Ascending aorta (tissue), 2 donors: ENCODE measurements at regions not wholly inside any gene's neighbourhood (a gene's known extent, or its start where the extent isn't known, plus 50 kb on each side); places are given as distances from the start of the nearest gene placed in this dataset.

ENCODE experiments used
- DNase-seq, 2 donors: peaks; one replicate each; pipeline ENCODE4 v3.0.0-alpha.2; 2019; ENCODE audit warnings: low spot score in 2 of 2
- H3K27ac ChIP-seq, 2 donors: fragments of 200-600 bp; sonication (generic); one replicate each; pipeline ENCODE4 v1.5.1; 2016 to 2017; ENCODE audit warnings: mild to moderate bottlenecking in 1 of 2
- H3K27me3 ChIP-seq: fragments of 200-600 bp; sonication (generic); one replicate; pipeline ENCODE4 v1.5.1; 2017
- H3K36me3 ChIP-seq, 2 donors: fragments of 200-600 bp; sonication (generic); one replicate each; pipeline ENCODE4 v1.5.1; 2016
- H3K4me1 ChIP-seq, 2 donors: fragments of 200-600 bp; sonication (generic); one replicate each; pipeline ENCODE4 v1.5.1; 2016 to 2017; ENCODE audit warnings: mild to moderate bottlenecking in 1 of 2
- H3K4me3 ChIP-seq, 2 donors: fragments of 200-600 bp; sonication (generic); one replicate each; pipeline ENCODE4 v1.5.1; 2016 to 2017; ENCODE audit warnings: mild to moderate bottlenecking in 1 of 2
- H3K9me3 ChIP-seq, 2 donors: fragments of 200-600 bp; sonication (generic); one replicate each; pipeline ENCODE4 v1.5.1; 2016
- CTCF ChIP-seq, 3 experiments: fragments of 200-600 bp in 2 of 3; fragments of 450-650 bp in 1 of 3; sonication (generic) in 2 of 3; IDR thresholded peaks; one replicate each; pipeline ENCODE4 v1.5.1; 2016 to 2019; ENCODE audit warnings: antibody characterized with exemption in 3 of 3, mild to moderate bottlenecking in 1 of 3, moderate library complexity in 1 of 3
- intact Hi-C: fragments of 100-400 bp; cut with DNase I; formaldehyde crosslinking; loops from one replicate; pipeline ENCODE4 v1.15.1; 2023

- peaks cover 0 to 11% of the 10 kb centered on the region in 2 donors for H3K4me1 ChIP-seq
- intact Hi-C loops = no loop called here
- H3K36me3 ChIP-seq = no peaks in the 10 kb centered on the region
- no peaks in the 10 kb centered on the region for H3K9me3 ChIP-seq
- peak overlapping the region; percentile 60 to 77 for H3K27ac ChIP-seq
- no peak for TF ChIP-seq CTCF (IDR thresholded peaks at IDR 0.05)
- H3K27me3 ChIP-seq = no peaks in the 10 kb centered on the region
- no peak overlapping the region for H3K4me3 ChIP-seq
- no peak for DNase-seq
Measured at GRCh38 chr10:33026422-33026821, 68.4 kb upstream of the ITGB1 start.

GRCh38 chr10:33025910-33026309 is 67.9 kb upstream of the ITGB1 start:
- H3K27me3 ChIP-seq = no peaks in the 10 kb centered on the region
- no peaks in the 10 kb centered on the region for H3K9me3 ChIP-seq
- H3K4me1 ChIP-seq = peaks cover 0 to 11% of the 10 kb centered on the region in 2 donors
- no peak for TF ChIP-seq CTCF (IDR thresholded peaks at IDR 0.05)
- no peak overlapping the region for H3K4me3 ChIP-seq
- DNase-seq = no peak
- no peaks in the 10 kb centered on the region for H3K36me3 ChIP-seq
- intact Hi-C loops = no loop called here
- peak overlapping the region; percentile 60 to 77 for H3K27ac ChIP-seq

GRCh38 chr10:33025039-33025438 is 67.0 kb upstream of the ITGB1 start:
- intact Hi-C loops = no loop called here
- no peak for DNase-seq
- Histone ChIP-seq H3K27ac (no peak overlapping the region), H3K27me3 (no peaks in the 10 kb centered on the region), H3K4me1 (peaks cover 0 to 7% of the 10 kb centered on the region in 2 donors), H3K9me3 (no peaks in the 10 kb centered on the region), H3K36me3 (no peaks in the 10 kb centered on the region), H3K4me3 (no peak overlapping the region)
- no peak for TF ChIP-seq CTCF (IDR thresholded peaks at IDR 0.05)

- no peak overlapping the region for H3K27ac ChIP-seq
- H3K4me3 ChIP-seq = no peak overlapping the region
- H3K27me3 ChIP-seq = no peaks in the 10 kb centered on the region
- TF ChIP-seq CTCF (IDR thresholded peaks at IDR 0.05) = no peak
- no peak for DNase-seq
- H3K4me1 ChIP-seq = peaks cover 0 to 6% of the 10 kb centered on the region in 2 donors
- no peaks in the 10 kb centered on the region for H3K9me3 ChIP-seq
- intact Hi-C loops = no loop called here
- no peaks in the 10 kb centered on the region for H3K36me3 ChIP-seq
Measured at GRCh38 chr10:33022691-33023090, 64.7 kb upstream of the ITGB1 start.

GRCh38 chr10:33022090-33022489 is 64.1 kb upstream of the ITGB1 start:
- no peak for TF ChIP-seq CTCF (IDR thresholded peaks at IDR 0.05)
- Histone ChIP-seq H3K27ac (no peak overlapping the region), H3K27me3 (no peaks in the 10 kb centered on the region), H3K4me3 (no peak overlapping the region), H3K36me3 (no peaks in the 10 kb centered on the region), H3K4me1 (peaks cover 0 to 6% of the 10 kb centered on the region in 2 donors), H3K9me3 (no peaks in the 10 kb centered on the region)
- intact Hi-C loops = no loop called here
- DNase-seq = no peak

GRCh38 chr10:33016988-33017387 is 59.0 kb upstream of the ITGB1 start:
- DNase-seq = no peak
- Histone ChIP-seq H3K9me3 (no peaks in the 10 kb centered on the region), H3K4me3 (no peak overlapping the region), H3K36me3 (no peaks in the 10 kb centered on the region), H3K27ac (no peak overlapping the region), H3K27me3 (no peaks in the 10 kb centered on the region), H3K4me1 (no peaks in the 10 kb centered on the region)
- no peak for TF ChIP-seq CTCF (IDR thresholded peaks at IDR 0.05)
- intact Hi-C loops = no loop called here
